CD1c-positive myeloid dendritic cell (primary cell): ENCODE measurements at regions not wholly inside any gene's neighbourhood (a gene's known extent, or its start where the extent isn't known, plus 50 kb on each side); places are given as distances from the start of the nearest gene placed in this dataset.

Source experiments
- DNase-seq: peaks from one replicate; pipeline ENCODE4 v3.0.0-alpha.2; 2016; ENCODE audit errors: extremely low spot score

DNA sequence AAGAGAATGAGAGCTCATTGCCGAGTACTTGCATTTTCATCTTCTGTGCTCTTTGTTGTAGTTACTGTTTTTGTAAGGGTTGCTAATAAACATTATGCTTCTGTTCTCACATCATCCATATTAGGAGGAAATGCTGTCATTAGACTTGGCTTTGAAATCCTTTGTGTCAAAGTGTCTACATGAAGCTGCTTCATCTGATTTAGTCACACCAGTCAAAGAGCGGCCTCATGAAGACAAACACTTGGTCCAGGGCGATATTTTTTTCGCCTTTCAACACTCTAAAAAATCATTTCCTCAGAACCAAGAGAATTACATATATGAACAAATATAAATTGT is 105.0 kb downstream of the SPRY2 start:
- DNase-seq: peak; percentile 23

- DNase-seq: peak; percentile 46
Measured at GRCh38 chr13:80235166-80235966, 105.6 kb downstream of the SPRY2 start.

GRCh38 chr13:80227645-80228044 is 113.3 kb downstream of the SPRY2 start:
- DNase-seq: no peak

DNA sequence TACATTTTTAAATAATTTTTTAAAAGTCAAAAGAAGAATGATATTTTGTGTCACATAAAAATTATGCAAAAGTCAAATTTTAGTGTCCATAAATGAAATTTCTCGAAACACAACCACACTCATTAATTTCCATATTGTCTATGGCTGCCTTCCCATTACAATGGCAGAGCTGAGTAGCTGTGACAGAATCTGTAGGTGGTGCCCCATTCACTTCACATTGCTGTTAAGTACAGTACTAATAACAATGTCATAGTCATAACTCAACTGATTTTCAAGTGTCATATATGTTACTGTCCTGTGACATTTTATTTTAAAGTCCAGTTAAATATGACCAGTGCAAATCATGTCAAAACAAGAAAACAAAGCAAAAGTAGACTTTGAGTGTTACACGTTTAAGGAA is 114.3 kb downstream of the SPRY2 start:
- DNase-seq: no peak

DNA sequence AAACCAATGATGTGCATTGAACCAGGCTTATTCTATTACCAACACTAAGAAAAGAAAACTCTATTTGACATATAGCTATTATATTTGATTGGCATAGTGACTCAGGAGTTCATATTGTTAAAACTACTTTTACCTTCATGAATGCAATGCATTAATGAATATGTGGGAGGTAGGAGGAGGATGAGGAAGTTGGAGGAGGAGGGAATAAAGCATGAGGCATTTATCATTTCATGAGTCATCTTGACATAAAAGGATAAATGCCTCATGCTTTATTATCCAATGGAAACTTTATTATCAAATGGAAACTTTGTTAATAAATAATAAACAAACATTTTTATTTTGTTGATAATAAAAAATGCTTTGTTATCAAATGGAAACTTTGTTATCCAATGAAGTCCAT is 116.5 kb downstream of the SPRY2 start:
- DNase-seq: peak; percentile 49

GRCh38 chr13:80217614-80218456 is 123.1 kb downstream of the SPRY2 start:
- no peak for DNase-seq

DNA sequence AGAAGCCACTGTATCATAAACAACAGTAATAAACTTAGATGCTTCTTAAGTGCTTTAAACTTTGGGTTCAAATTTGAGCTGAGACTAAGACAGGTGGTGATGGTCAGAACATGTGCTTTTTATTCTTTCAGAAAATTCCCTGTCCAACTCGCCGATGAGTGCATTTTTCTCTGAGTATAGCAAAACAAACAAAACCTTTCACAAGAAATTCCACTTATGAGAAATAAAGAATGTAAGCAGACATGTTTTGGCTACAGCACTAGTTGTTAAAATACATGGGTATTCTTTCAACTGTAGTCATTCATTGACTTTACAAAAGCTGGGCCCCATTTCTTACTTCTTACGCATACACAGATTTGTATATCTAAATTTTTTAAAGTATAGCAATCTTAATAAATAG is 125.6 kb downstream of the SPRY2 start:
- DNase-seq: no peak

DNA sequence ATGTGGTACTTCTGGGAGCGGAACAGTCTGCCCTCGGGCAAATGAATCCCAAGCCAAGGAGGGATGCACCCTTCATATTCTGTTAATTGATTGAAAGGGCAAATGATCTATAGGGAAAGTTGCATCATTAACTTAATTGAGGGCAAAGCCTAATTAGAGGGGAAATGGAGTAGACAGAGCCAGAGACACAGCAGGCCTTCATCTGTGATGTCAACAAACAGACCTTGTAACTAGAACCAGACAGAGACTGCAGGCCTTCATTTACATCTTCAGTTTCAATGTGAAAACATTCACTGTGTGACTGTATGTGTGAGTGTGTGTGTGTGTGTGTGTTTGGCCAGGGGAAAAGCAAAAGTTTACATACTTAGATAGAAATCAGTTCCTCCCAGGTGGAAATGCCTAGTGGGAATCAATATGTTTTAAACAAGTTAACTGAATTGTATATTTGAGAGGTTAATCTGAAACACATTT is 126.4 kb downstream of the SPRY2 start:
- no peak for DNase-seq

DNA sequence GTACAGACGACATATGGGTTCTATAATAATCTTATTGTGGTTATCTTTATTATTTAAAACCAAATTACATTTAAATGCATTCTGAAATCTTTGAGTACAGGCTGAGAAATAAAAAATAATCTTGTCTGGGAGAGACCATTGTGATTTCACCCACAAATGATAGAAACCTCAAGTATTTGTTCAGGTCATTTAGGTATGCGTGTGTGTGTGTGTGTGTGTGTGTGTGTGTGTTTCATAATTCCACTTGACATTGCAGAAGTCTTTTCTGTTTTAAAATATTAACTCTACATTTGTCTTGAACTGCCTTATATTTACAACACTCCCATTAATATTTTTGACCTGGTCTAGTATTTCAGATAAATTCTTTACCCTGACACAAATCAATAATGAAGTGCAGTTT is 126.9 kb downstream of the SPRY2 start:
- no peak for DNase-seq

DNA sequence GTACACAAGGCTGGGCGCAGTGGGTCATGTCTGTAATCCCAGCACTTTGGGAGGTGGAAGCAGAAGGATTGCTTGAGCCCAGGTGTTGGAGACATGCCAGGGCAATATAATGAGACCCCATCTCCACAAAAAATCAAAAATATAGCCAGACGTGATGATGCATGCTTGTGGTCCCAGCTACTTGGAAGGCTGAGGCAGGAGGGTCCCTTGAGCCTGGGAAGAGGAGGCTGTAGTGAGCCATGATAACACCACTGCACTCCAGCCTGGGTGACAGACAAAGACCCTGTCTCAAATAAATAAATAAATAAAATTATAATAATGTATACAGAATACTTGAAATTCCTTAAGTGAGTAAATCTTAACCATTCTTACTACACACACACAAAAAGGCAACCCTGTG is 127.7 kb downstream of the SPRY2 start:
- DNase-seq: no peak

DNA sequence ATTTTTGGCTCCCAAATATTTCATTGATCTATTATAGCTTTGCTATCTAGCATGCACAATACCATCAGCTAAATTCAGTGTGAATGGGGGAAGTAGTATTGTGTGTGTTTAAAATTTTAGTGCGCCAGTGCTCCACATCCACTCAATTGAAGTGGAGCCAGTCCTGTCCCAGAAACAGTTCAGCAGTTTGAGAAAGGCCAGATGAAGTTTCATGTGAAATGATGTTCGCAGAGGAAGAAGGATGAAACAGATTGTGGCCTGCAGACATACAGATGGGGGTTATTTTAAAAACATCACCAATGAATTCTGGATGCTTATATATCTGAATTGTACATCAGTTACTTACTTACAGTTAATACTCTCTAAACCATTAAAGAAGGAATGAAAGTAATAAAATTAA is 129.4 kb downstream of the SPRY2 start:
- no peak for DNase-seq

- no peak for DNase-seq
Measured at GRCh38 chr13:80204642-80205041, 136.3 kb downstream of the SPRY2 start.

DNA sequence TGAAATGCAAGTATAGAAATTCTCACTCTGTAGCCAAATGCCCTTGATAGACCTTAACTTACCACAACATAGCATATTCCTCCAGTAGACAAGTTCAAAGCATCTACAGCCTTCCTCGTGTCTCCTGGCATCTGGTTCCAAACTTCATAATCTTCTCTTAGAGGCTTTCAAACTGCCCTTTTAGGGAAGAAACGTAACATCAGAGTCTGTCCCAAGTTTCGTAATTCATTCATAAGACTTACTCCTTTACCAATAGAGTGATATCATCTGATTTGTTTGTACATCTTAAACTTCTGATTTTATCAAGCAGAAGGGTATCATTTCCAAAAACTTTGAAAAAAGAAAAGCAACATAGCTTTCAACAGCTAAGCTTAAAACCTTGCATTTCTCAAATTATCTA is 137.4 kb downstream of the SPRY2 start:
- DNase-seq: peak; percentile 14

GRCh38 chr13:80201694-80202468 is 139.0 kb downstream of the SPRY2 start:
- no peak for DNase-seq

GRCh38 chr13:80199585-80200292 is 141.2 kb downstream of the SPRY2 start:
- no peak for DNase-seq

GRCh38 chr13:80199067-80199466 is 141.9 kb downstream of the SPRY2 start:
- no peak for DNase-seq

DNA sequence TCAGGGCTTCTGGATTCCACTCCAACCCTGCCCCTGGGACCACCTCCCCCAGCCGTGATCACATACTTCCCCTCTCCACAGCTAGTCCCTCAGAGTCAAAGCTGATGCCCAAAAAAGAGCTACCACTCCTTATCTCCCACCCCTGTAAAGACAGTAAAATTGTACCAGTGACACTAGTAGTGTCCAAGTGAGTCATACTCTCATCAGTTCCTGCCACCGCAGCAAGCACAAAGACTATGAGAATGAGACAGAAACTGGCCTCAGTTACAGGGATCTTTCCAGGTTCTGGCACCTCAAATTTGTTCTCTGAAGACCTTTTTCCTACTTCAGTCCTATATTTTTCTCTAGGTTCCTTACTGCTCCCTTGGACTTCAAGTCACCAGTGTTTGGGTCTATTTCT is 144.2 kb downstream of the SPRY2 start:
- DNase-seq: no peak

DNA sequence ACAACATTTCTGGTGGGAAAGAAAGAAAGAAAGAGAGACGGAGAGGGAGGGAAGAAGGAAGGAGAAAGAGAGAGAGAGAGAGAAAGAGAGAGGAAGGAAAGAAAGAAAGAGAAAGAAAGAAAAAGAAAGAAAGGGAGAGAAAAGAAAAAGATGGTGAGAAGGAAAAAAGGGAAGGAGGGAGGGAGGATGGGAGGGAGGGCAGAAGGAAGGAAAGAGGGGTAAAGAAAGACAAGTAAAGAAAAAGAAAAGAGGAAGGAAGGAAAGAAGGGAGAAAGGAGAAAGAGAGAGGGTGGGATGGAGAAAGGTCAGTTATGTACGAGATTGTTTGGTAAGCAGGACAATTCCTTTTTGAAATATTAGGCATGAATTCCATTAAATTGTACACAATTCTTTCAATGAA is 145.3 kb downstream of the SPRY2 start:
- no peak for DNase-seq

- DNase-seq: no peak
Measured at GRCh38 chr13:80189889-80190597, 150.9 kb downstream of the SPRY2 start.

GRCh38 chr13:80180740-80181355 is 160.1 kb downstream of the SPRY2 start:
- DNase-seq: no peak

DNA sequence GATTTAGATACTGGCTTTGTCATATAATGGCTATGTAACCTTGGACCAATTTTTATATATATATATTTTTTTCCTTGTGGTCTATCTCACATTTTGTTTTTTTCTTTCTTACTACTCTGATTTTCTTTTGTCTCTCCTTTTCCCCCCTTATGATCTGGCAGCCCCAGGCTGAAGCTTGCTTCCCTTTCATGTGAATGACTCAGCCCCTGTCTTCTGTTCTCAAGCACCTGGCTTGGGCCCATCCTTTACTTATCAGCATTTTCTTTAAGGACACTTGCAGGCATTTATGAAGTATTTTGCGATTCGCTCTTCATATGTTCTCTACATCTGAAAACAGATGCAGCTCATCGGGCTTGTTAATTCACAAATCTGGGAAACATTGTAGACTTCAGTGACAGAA is 163.6 kb downstream of the SPRY2 start:
- no peak for DNase-seq
